Stomach (tissue), 4 donors: ENCODE measurements at regions not wholly inside any gene's neighbourhood (a gene's known extent, or its start where the extent isn't known, plus 50 kb on each side); places are given as distances from the start of the nearest gene placed in this dataset.

Experiments used
- CTCF ChIP-seq, 7 experiments: fragments of 450-650 bp in 4 of 7; fragments of 200-600 bp in 3 of 7; sonication (generic) in 3 of 7; IDR thresholded peaks; one replicate each; pipeline ENCODE4 v1.5.1; 2016 to 2019; ENCODE audit warnings: antibody characterized with exemption in 7 of 7, control low read depth in 2 of 7, mild to moderate bottlenecking in 1 of 7
- EP300 ChIP-seq: sonication (generic); formaldehyde crosslinking; IDR thresholded peaks from one replicate; pipeline ENCODE4 v1.6.1; 2017; ENCODE audit warnings: antibody characterized with exemption
- POLR2A ChIP-seq, 4 donors: fragments of 450-650 bp; IDR thresholded peaks; one replicate each; pipeline ENCODE4 v1.6.1; 2016; ENCODE audit warnings: antibody characterized with exemption in 4 of 4, control low read depth in 2 of 4, mild to moderate bottlenecking in 1 of 4, moderate library complexity in 1 of 4
- POLR2AphosphoS5 ChIP-seq, 3 donors: sonication (generic); formaldehyde crosslinking; IDR thresholded peaks; one replicate each; pipeline ENCODE4 v1.6.1; 2016; ENCODE audit warnings: antibody characterized with exemption in 3 of 3

GRCh38 chr16:48003206-48003907 is 152.4 kb downstream of the ABCC12 start:
- TF ChIP-seq CTCF (IDR thresholded peaks at IDR 0.05) (no peak), POLR2A (IDR thresholded peaks at IDR 0.05) (no peak), EP300 (no peak), POLR2AphosphoS5 (IDR thresholded peaks at IDR 0.05) (no peak)
